Cerebellar cortex (tissue), 1 donor: ENCODE measurements at regions not wholly inside any gene's neighbourhood (a gene's known extent, or its start where the extent isn't known, plus 50 kb on each side); places are given as distances from the start of the nearest gene placed in this dataset.

Source experiments
- DNase-seq: peaks from one replicate; pipeline ENCODE4 v3.0.0-alpha.2; 2015; ENCODE audit warnings: low spot score

GRCh38 chr2:236317938-236318396, 53.8 kb upstream of the ASB18 start:
- no peak for DNase-seq

GRCh38 chr2:236318401-236318800, 54.2 kb upstream of the ASB18 start:
- no peak for DNase-seq

GRCh38 chr2:236319036-236319435, 54.8 kb upstream of the ASB18 start:
- no peak for DNase-seq

DNA sequence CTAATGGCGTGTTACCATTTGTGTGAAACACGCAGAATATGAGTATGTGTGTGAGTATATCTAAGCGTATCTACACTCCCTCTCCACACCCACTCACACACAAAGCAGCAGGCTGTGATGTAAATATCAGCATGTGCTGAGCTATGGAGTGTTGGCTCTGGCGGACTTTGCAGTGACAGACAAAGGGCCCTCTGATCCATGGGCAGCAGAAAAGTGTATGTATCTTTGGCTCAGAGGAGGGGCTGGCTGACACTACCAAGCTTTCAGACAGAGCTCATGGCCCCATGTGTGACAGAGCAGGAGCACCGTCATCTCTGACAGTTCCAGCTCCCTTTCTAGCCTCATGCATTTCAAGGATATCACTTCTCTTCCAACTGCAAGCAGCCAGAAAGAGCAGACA, 57.2 kb upstream of the ASB18 start:
- no peak for DNase-seq

- no peak for DNase-seq
Measured at GRCh38 chr2:236333417-236334121, 69.4 kb upstream of the ASB18 start.

DNA sequence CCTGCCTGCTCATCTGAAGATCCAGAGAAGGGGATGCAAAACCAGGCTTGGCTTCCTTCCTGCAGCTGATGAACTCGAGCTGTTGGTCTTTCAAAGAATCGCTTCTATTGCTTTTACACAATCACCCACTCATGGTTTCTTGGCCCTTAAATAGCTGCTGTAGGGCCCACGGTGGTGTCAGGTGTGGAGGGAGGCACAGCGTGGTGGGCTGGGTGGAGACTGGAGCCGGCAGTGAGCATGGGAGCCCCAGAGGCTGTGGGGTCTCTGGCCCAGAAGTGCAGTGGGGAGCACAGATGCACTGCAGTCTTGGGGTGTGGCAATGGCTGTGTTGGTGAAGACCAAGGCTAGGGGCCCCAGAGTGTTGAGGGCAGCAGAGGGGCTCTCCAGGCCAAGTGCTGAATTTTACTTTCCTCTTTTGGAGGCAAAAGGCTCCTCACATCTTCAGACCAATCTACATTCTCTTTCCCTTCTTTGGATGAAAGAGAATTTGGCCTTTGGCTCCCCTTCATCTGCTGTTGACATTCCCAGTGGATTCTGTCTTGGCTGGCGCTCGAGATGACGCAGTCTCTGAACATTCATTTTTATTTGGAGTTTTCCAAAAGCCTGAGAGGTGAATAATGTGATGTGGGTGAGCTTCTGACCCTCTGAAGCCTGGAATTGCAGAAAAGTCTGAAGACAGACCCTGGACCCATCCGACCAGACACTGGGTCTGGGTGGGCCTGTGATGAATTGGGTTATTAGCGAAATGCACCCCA, 70.1 kb upstream of the ASB18 start:
- DNase-seq, result no peak

DNA sequence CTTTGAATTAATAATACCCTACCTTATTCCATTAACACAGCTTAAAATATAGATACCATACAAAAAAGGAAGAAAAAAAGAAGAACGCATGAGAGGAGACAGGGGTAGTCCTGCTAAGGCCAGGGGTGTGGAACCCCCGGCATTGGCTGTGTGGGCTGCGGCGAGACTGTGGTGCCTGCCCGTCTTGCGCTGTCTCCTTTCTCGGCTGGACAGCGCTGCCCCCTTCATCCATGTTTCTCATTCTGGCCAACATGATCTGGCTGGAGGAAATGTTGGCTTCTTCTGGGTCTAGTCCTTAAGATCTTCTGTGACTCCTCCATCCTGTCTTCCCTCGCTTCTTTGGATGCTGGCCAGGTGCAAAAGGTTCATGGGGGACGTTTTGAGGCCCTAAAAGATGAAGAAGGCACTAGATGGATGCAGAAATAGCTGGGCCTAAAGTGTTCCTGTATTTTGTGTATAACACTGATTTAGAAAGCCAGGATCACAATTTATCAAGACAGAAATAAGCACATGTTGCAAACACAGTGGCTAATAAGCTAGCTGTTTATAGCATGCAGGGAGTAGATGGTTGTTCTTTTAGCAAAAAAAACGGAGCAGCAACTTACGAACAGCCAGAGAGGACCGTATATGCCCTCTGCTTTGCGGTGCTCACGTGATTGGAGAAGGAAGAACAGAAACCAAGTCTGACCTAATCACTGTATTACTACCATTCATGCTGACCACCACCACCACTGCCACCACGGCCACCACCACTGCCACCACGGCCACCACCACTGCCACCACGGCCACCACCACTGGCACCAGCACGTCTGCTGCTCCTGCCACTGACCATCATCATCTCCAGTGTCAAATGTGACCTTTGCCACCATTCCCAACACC, 71.7 kb upstream of the ASB18 start:
- no peak for DNase-seq

DNA sequence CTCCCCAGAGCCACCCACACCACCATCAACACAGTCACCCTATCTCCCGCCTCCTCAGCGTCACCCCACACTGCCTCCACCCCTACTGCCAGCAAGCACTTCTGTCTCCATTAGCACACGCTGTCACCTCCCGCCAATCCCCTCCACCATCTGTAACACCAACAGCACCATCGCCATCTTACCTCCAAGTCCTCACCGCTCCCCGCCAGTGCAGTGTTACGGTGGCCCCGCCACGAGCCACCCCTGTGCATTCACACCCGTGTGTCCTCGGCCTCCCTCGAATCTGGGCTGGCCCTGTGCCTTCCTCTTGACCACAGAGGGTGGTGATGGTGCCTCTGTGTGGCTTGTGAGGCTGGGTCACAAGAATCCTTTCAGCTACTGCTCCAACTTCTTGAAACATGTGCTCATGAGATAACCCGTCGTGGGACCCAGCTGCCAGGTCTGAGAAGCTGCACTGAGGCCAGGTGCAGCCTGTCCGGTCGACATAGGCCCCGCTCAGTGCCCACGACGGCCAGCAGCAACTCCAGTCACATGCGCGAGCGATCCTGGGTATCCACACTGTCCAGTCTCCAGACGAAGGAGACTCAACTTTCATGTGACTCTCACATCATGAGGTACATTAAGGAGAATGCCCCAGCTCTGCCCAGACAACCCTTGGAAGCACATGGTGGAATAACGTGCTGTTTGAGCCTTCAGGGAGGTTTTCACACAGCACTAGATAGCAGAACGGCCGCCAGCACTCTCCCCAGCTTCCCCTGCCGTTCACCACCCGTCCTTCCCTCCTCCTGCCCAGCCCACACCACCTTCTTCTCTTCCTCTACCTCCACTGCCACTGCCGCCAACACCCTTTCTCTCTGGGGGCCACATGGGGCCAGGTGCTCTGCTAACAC, 72.6 kb upstream of the ASB18 start:
- DNase-seq, result no peak

- DNase-seq, result no peak
Measured at GRCh38 chr2:236337465-236338325, 73.5 kb upstream of the ASB18 start.

- no peak for DNase-seq
Measured at GRCh38 chr2:236338495-236339184, 74.4 kb upstream of the ASB18 start.

DNA sequence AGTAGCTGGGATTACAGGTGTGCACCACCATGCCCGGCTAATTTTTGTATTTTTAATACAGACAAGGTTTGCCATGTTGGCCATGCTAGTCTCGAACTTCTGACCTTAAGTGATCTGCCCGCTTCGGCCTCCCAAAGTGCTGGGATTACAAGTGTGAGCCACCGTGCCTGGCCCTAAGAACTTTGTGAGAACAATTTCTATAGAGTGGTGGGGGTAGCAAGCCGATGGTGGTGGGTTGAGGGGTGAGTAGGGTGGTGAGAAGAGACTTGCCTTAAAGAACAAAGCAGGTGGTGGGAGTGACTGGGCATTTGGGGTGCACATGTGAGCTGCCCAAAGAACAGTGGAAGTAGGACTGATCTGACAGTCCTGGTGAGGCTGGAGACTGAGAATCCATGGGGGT, 76.0 kb upstream of the ASB18 start:
- no peak for DNase-seq

GRCh38 chr2:236341067-236341466, 76.9 kb upstream of the ASB18 start:
- no peak for DNase-seq

DNA sequence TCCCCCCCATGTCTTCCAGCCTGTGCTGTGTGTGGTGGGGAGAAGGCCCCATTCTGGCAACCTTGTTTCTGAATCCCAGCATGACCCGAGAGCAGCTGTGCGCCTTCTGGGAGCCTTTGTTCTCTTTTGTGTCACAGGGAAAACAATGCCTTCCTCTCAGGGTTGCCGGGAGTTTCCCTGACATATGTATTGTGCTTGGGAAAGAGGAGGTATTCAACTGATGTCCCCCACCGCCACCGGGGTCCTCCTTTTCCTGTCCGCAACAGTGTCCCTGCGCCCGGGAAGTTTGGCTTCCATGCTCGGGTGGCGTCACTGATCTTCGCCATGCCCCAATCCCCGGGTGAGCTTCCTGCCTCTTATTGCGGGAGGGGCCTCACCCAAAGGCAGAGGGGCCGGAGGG, 77.5 kb upstream of the ASB18 start:
- DNase-seq, result no peak

GRCh38 chr2:236342507-236342906, 78.3 kb upstream of the ASB18 start:
- DNase-seq, result no peak

- DNase-seq, result no peak
Measured at GRCh38 chr2:236342951-236343350, 78.7 kb upstream of the ASB18 start.

DNA sequence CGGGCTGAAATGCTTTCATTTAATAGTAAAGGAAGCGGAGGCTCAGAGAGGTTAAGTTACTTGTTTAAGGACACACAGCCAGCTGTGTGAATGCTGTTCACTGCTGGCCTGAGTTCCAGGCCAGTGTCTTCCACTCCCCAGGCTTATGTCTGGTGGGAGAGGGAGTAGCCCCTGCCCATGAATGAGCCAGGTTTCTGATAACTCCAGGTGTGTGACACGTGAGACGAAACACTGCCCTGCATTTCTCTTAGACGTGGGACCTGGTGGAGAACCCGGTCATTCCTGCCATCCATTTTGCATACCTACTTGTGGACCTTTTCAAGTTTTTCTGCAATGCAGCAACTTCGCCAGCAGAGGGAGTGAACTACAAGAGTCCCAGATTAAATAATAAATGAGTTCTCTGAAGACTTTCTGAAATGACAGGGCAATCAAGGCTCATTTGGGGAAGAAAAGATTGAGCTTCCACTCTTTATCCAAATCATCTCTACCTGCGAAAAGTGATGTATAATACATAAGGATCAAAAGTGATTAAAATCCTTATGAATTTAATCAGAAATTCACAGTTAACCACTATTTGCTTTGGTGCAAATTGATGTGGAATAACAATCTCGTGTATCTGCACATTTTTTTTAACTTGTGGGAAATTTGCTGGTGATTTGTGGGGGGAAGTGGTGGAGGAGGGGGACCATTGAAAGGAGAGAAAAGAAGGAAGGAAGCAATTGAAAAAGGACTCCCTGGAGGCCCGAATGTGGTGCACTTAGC, 79.4 kb upstream of the ASB18 start:
- DNase-seq, result peak; percentile 77

- DNase-seq, result no peak
Measured at GRCh38 chr2:236344446-236344845, 80.2 kb upstream of the ASB18 start.

DNA sequence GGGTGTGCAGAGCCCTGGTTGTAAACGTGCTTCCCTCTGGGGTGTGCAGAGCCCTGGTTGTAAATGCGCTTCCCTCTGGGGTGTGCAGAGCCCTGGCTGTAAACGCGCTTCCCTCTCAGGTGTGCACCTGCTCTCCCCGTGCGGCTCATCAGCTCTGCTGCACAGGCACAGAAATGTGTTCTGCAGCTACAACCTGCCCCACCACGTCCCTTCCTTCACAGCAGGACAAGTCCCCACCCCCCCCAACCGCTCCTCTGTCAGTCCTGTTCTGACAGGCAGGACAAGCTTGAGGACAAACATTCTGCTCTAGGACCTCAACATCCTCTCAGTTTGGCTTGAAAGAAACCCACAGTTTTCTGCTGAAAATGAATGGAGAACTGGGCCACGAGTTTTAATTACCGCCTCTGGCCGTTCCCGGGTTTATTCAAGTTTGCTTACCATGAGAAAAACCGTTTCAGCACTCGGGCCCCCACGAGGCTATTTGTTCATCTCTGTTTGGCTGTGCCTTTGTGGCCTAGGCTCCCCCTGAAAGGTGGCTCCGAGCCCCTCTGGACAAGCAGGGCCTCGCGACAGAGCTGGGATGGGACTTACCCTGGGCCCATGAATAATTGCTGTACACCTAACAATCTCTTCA, 81.0 kb upstream of the ASB18 start:
- DNase-seq, result no peak

DNA sequence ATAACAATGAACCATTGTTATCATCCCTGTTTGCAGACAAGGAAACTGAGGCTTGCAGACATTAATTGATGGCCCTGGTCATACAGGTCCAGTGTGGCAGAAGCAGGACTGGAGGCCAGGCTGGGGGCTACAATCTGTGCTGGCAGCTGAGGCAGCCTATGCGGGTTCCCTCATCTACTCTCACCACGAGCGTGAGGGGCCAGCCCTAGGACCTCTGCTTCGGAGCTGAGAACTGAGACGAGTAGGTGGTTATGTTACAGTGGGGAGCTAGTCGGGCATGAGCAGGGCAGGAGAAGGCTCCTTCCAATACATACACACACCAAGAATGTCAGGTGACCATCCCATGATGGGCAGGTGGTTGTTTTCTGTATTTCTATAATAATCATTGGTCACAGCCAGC, 82.2 kb upstream of the ASB18 start:
- DNase-seq, result no peak
